Uterus (tissue), 3 donors: ENCODE measurements at regions not wholly inside any gene's neighbourhood (a gene's known extent, or its start where the extent isn't known, plus 50 kb on each side); places are given as distances from the start of the nearest gene placed in this dataset.

Source experiments
- DNase-seq, 2 donors: peaks; one replicate each; pipeline ENCODE4 v3.0.0-alpha.2; 2019 to 2020
- H3K27ac ChIP-seq, 2 donors: fragments of 200-600 bp; sonication (generic); 1 replicate in 1 of 2; 2 replicates in 1 of 2; pipeline ENCODE4 v1.5.1; 2016 to 2018
- H3K27me3 ChIP-seq, 2 donors: fragments of 200-600 bp; sonication (generic); one replicate each; pipeline ENCODE4 v1.5.1; 2018 to 2019; ENCODE audit warnings: control low read depth in 1 of 2
- H3K36me3 ChIP-seq, 2 donors: fragments of 200-600 bp; sonication (generic); one replicate each; pipeline ENCODE4 v1.5.1; 2019; ENCODE audit warnings: control low read depth in 1 of 2
- H3K4me1 ChIP-seq, 2 donors: fragments of 200-600 bp; sonication (generic); one replicate each; pipeline ENCODE4 v1.5.1; 2018 to 2019; ENCODE audit warnings: control low read depth in 1 of 2
- H3K4me3 ChIP-seq, 2 donors: fragments of 200-600 bp; sonication (generic); 1 replicate in 1 of 2; 2 replicates in 1 of 2; pipeline ENCODE4 v1.5.1; 2018 to 2019; ENCODE audit warnings: mild to moderate bottlenecking in 1 of 2
- H3K9me3 ChIP-seq, 2 donors: fragments of 200-600 bp; sonication (generic); one replicate each; pipeline ENCODE4 v1.5.1; 2019; ENCODE audit warnings: control low read depth in 1 of 2
- POLR2A ChIP-seq, 2 donors: fragments of 450-650 bp; IDR thresholded peaks; one replicate each; pipeline ENCODE4 v1.6.1; 2016; ENCODE audit warnings: antibody characterized with exemption in 2 of 2, mild to moderate bottlenecking in 1 of 2, moderate library complexity in 1 of 2
- intact Hi-C: fragments of 100-400 bp; cut with DNase I; formaldehyde crosslinking; loops from one replicate; pipeline ENCODE4 v1.15.1; 2023; ENCODE audit warnings: low total_unique reads
- TF ChIP-seq, protein P1 (sequence below), 4 experiments: fragments of 200-600 bp in 2 of 4; fragments of 450-650 bp in 2 of 4; sonication (generic) in 2 of 4; IDR thresholded peaks; one replicate each; pipeline ENCODE4 v1.5.1; 2016 to 2019; ENCODE audit warnings: antibody characterized with exemption in 4 of 4, mild to moderate bottlenecking in 2 of 4, moderate library complexity in 1 of 4
- donor health status: DM: yes; HTN: yes; CAD: no.

DNA sequence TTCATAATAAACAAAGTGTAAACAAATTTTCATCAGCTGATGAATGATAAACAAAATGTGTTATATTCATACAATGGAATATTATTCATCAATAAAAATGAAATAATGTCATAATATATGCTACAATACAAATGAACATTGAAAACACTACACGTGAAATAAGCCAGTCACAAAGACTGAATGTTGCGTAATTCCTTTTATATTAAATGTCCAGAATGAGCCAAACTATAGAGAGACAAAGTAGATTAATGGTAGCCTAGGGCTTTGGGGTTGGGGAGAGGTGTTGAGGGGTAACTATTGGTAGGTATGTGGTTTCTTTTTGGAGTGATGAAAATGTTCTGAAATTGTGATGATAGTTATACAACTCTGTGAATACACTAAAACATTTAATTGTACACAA, 292.9 kb upstream of the PDZRN3 start:
- no peaks in the 10 kb centered on the region for H3K36me3 ChIP-seq
- no peak overlapping the region for H3K27ac ChIP-seq
- no peaks in the 10 kb centered on the region for H3K9me3 ChIP-seq
- H3K4me3 ChIP-seq, result no peak overlapping the region
- DNase-seq, result no peak
- no peaks in the 10 kb centered on the region for H3K27me3 ChIP-seq
- TF ChIP-seq POLR2A (IDR thresholded peaks at IDR 0.05), result no peak
- TF ChIP-seq, protein P1, sequence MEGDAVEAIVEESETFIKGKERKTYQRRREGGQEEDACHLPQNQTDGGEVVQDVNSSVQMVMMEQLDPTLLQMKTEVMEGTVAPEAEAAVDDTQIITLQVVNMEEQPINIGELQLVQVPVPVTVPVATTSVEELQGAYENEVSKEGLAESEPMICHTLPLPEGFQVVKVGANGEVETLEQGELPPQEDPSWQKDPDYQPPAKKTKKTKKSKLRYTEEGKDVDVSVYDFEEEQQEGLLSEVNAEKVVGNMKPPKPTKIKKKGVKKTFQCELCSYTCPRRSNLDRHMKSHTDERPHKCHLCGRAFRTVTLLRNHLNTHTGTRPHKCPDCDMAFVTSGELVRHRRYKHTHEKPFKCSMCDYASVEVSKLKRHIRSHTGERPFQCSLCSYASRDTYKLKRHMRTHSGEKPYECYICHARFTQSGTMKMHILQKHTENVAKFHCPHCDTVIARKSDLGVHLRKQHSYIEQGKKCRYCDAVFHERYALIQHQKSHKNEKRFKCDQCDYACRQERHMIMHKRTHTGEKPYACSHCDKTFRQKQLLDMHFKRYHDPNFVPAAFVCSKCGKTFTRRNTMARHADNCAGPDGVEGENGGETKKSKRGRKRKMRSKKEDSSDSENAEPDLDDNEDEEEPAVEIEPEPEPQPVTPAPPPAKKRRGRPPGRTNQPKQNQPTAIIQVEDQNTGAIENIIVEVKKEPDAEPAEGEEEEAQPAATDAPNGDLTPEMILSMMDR (IDR thresholded peaks at IDR 0.05), result no peak
- intact Hi-C loops, result no loop called here
- H3K4me1 ChIP-seq, result no peaks in the 10 kb centered on the region

DNA sequence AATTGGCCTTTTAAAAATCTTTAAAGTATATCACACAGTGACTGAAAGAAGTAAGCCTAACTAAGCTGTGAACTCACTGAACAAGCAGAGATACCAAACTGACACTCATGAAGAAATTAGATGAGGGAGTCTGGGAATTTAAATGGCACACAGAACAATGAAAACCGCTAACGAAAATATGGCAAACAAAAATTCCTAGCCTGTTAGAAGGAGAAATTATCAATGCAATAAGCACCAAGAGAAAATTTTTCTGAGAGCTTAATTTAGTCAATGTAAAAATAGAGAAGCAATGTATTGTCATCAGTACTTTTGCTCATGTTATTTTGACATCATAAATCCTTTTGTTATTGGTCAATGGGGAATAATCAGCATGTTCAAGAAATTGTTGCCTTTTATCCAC, 291.1 kb upstream of the PDZRN3 start:
- H3K36me3 ChIP-seq, result no peaks in the 10 kb centered on the region
- no peaks in the 10 kb centered on the region for H3K9me3 ChIP-seq
- H3K4me3 ChIP-seq, result no peak overlapping the region
- TF ChIP-seq, protein P1 (IDR thresholded peaks at IDR 0.05), result no peak
- no peak for TF ChIP-seq POLR2A (IDR thresholded peaks at IDR 0.05)
- H3K27me3 ChIP-seq, result no peaks in the 10 kb centered on the region
- intact Hi-C loops, result no loop called here
- no peaks in the 10 kb centered on the region for H3K4me1 ChIP-seq
- no peak for DNase-seq
- no peak overlapping the region for H3K27ac ChIP-seq

DNA sequence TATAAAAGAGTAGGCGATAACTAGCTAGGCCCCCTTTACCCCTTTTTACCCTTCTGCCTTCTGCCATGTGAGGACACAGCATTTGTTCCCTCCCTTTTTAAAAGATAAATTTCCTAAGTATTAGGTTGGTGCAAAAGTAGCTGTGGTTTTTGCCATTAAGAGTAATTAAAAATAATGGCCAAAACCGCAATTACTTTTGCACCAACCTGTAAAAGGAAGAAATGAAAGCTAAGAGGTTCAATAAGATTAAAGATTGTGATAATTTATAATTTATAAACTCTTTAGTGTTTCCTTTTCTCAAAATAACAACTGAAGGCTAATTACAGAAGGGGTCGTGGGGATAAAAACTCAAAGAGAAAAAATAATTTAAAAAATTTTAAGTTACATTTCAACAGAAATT, 283.5 kb upstream of the PDZRN3 start:
- Histone ChIP-seq H3K27ac (no peak overlapping the region), H3K4me1 (no peaks in the 10 kb centered on the region), H3K36me3 (no peaks in the 10 kb centered on the region), H3K9me3 (no peaks in the 10 kb centered on the region), H3K4me3 (no peak overlapping the region), H3K27me3 (no peaks in the 10 kb centered on the region)
- no peak for TF ChIP-seq POLR2A (IDR thresholded peaks at IDR 0.05)
- TF ChIP-seq, protein P1 (IDR thresholded peaks at IDR 0.05), result no peak
- DNase-seq, result no peak
- intact Hi-C loops, result no loop called here

DNA sequence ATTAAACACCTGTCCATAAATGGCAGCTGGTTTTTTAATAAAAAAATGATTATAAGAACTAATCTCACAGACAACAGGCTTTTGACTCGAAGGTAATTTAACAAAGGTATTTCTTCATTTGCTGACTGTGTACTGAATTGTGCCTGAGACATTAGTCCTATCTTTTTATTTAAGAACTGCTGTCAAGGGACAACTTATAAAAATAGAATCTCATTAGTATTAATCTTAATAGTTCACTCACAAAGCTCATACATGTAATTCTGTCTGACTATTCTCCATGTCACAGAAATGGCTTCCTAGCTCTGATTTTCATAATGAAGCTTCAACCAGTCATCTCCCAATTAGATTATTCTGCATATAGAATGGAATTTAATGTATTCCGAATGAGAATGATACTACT, 276.9 kb upstream of the PDZRN3 start:
- no peaks in the 10 kb centered on the region for H3K27me3 ChIP-seq
- H3K27ac ChIP-seq, result no peak overlapping the region
- H3K4me1 ChIP-seq, result no peaks in the 10 kb centered on the region
- no peaks in the 10 kb centered on the region for H3K9me3 ChIP-seq
- intact Hi-C loops, result no loop called here
- no peaks in the 10 kb centered on the region for H3K36me3 ChIP-seq
- TF ChIP-seq, protein P1 (IDR thresholded peaks at IDR 0.05), result no peak
- no peak for TF ChIP-seq POLR2A (IDR thresholded peaks at IDR 0.05)
- no peak for DNase-seq
- no peak overlapping the region for H3K4me3 ChIP-seq

DNA sequence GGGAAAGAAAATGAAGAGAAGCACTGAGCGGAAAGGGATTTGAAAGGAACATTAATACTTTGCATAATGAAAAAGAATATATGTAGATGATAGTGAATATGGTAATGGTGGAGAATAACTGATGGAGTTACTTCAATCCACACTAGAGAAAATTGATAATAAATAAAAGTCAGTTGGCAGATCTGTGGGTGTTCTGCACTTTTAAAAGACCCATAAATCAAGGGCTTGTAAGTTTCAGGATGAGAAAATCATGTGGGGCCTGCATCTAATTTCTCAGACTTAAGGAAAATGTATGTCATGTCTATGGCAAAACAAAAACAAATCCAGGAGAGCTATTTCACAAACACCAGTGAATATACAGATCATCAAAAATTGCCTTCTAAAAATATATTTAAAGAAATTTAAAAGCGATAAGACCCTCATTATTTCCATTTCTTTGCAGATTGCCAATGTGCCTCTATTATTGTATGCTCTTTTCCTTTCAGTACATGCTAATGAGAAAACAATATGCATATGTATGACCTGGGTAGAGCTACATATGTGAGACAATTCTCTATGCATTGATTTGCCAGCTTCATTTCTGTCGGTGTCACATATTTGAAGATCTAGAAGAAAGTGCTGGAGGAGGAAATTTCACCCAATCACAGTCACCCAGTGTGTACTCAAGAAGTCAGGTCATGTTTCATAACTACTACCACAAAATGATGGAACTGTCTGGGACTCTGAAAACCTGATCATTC, 269.9 kb upstream of the PDZRN3 start:
- no peaks in the 10 kb centered on the region for H3K27me3 ChIP-seq

More for the DNA sequence above, 269.9 kb upstream of the PDZRN3 start:
- H3K27ac ChIP-seq, result no peak overlapping the region
- DNase-seq, result no peak
- intact Hi-C loops, result no loop called here
- no peak overlapping the region for H3K4me3 ChIP-seq
- H3K9me3 ChIP-seq, result no peaks in the 10 kb centered on the region
- H3K4me1 ChIP-seq, result no peaks in the 10 kb centered on the region
- H3K36me3 ChIP-seq, result no peaks in the 10 kb centered on the region
- no peak for TF ChIP-seq POLR2A (IDR thresholded peaks at IDR 0.05)
